ENCODE measurements at regions not wholly inside any gene's neighbourhood (a gene's known extent, or its start where the extent isn't known, plus 50 kb on each side); places are given as distances from the start of the nearest gene placed in this dataset.

GRCh38 chr6:138593909-138594757 is 94.8 kb upstream of the NHSL1 start:
- TF ChIP-seq CSDC2 (CRISPR knock-in tag; IDR thresholded peaks at IDR 0.05) (no peak), CSRNP3 (CRISPR knock-in tag; IDR thresholded peaks at IDR 0.05) (no peak), SNAI2 (CRISPR knock-in tag; IDR thresholded peaks at IDR 0.05) (no peak), ZNF70 (CRISPR knock-in tag; IDR thresholded peaks at IDR 0.05) (no peak), GLIS3 (CRISPR knock-in tag; IDR thresholded peaks at IDR 0.05) (no peak)
